Gastroesophageal sphincter (tissue), 4 donors: ENCODE measurements at regions not wholly inside any gene's neighbourhood (a gene's known extent, or its start where the extent isn't known, plus 50 kb on each side); places are given as distances from the start of the nearest gene placed in this dataset.

Source experiments
- ATAC-seq: fragments of 150-250 bp; one replicate; pipeline ENCODE4 v1.9.1; 2016; ENCODE audit warnings: mild to moderate bottlenecking, moderate library complexity
- H3K27ac ChIP-seq, 4 donors: fragments of 200-600 bp; sonication (generic) in 3 of 4; 1 replicate in 3 of 4; 2 replicates in 1 of 4; pipeline ENCODE4 v1.5.1; 2016 to 2019
- H3K27me3 ChIP-seq: fragments of 200-600 bp; sonication (generic); one replicate; pipeline ENCODE4 v1.5.1; 2019
- H3K36me3 ChIP-seq, 2 donors: fragments of 200-600 bp; sonication (generic); one replicate each; pipeline ENCODE4 v1.5.1; 2019; ENCODE audit warnings: control low read depth in 1 of 2
- H3K4me1 ChIP-seq, 3 donors: fragments of 200-600 bp; sonication (generic); 1 replicate in 2 of 3; 2 replicates in 1 of 3; pipeline ENCODE4 v1.5.1; 2016 to 2019; ENCODE audit warnings: control low read depth in 2 of 3
- H3K4me3 ChIP-seq, 2 donors: fragments of 200-600 bp; sonication (generic); one replicate each; pipeline ENCODE4 v1.5.1; 2019; ENCODE audit warnings: mild to moderate bottlenecking in 1 of 2, moderate library complexity in 1 of 2
- H3K9me3 ChIP-seq, 3 donors: fragments of 200-600 bp; sonication (generic); one replicate each; pipeline ENCODE4 v1.5.1; 2017 to 2019; ENCODE audit warnings: control low read depth in 2 of 3
- CTCF ChIP-seq, 4 experiments: fragments of 200-600 bp in 2 of 4; fragments of 450-650 bp in 2 of 4; sonication (generic) in 1 of 4; IDR thresholded peaks; one replicate each; pipeline ENCODE4 v1.5.1; 2017 to 2019; ENCODE audit warnings: antibody characterized with exemption in 4 of 4, mild to moderate bottlenecking in 2 of 4, moderate library complexity in 2 of 4
- EP300 ChIP-seq: sonication (generic); formaldehyde crosslinking; IDR thresholded peaks from one replicate; pipeline ENCODE4 v1.6.1; 2017; ENCODE audit warnings: antibody characterized with exemption, mild to moderate bottlenecking
- POLR2A ChIP-seq, 2 donors: fragments of 450-650 bp; IDR thresholded peaks; one replicate each; pipeline ENCODE4 v1.6.1; 2017; ENCODE audit warnings: antibody characterized with exemption in 2 of 2, mild to moderate bottlenecking in 2 of 2, moderate library complexity in 1 of 2
- POLR2AphosphoS5 ChIP-seq: sonication (generic); formaldehyde crosslinking; IDR thresholded peaks from one replicate; pipeline ENCODE4 v1.6.1; 2017; ENCODE audit warnings: antibody characterized with exemption
- WGBS, 2 donors: methylation state at CpG; one replicate each; pipeline ENCODE4 v1.1.5; 2018; ENCODE audit warnings: low coverage in 1 of 2; 5-methylcytosine and 5-hydroxymethylcytosine counted together

- Histone ChIP-seq H3K9me3 (peaks cover 0 to 8% (median 0%) of the 10 kb centered on the region in 3 donors), H3K27me3 (peaks cover 46% of the 10 kb centered on the region), H3K36me3 (no peaks in the 10 kb centered on the region), H3K4me1 (no peaks in the 10 kb centered on the region), H3K4me3 (no peak overlapping the region), H3K27ac (no peak overlapping the region)
- TF ChIP-seq POLR2AphosphoS5 (no peak), CTCF (IDR thresholded peaks at IDR 0.05) (no peak), EP300 (no peak), POLR2A (IDR thresholded peaks at IDR 0.05) (no peak)
- ATAC-seq, result no peak
- WGBS, 2 donors, result 55 to 78% methylated on average over 7 of the region's 7 CpGs
Observed at GRCh38 chr22:47835726-47836125, 1073.3 kb downstream of the TBC1D22A start.

GRCh38 chr22:47826016-47826415, 1063.6 kb downstream of the TBC1D22A start:
- peaks cover 14% of the 10 kb centered on the region for H3K27me3 ChIP-seq
- WGBS, 2 donors, result 20% methylated on average over 1 of the region's 6 CpGs; no CpG with 5 or more reads in 1 of the 2 donors

DNA sequence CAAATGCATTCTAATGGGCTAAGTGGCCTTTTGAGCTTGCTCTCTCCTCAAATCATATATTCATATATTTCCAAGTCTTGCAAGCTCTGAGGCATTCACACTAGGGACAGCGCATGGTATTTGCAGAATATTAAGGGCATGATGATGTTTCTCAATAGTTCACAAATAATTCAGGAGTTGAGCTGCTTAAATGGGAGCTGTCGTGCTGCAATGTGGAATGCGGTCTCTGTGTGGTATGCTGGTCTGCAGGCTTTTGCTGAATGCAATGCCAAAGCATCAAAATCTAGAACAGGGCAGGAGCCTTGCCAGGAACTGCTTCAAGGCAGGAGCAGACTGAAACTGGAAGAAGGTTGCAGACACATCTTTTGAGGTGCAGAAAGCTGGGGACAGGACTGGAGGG, 1060.0 kb downstream of the TBC1D22A start:
- Histone ChIP-seq H3K27me3 (peaks cover 16% of the 10 kb centered on the region), H3K36me3 (no peaks in the 10 kb centered on the region), H3K27ac (no peak overlapping the region), H3K4me1 (no peaks in the 10 kb centered on the region), H3K9me3 (peaks cover 0 to 21% (median 0%) of the 10 kb centered on the region in 3 donors), H3K4me3 (no peak overlapping the region)
- no peak for ATAC-seq
- WGBS, 2 donors, result 81 to 90% methylated on average over 2 to 3 of the region's 3 CpGs
- TF ChIP-seq CTCF (IDR thresholded peaks at IDR 0.05) (no peak), POLR2A (IDR thresholded peaks at IDR 0.05) (no peak), EP300 (no peak), POLR2AphosphoS5 (no peak)

More at GRCh38 chr22:47826016-47826415, 1063.6 kb downstream of the TBC1D22A start:
- Histone ChIP-seq H3K9me3 (peaks cover 0 to 7% (median 0%) of the 10 kb centered on the region in 3 donors), H3K27ac (no peak overlapping the region), H3K36me3 (no peaks in the 10 kb centered on the region), H3K4me1 (no peaks in the 10 kb centered on the region), H3K4me3 (no peak overlapping the region)
- TF ChIP-seq EP300 (no peak), CTCF (IDR thresholded peaks at IDR 0.05) (no peak), POLR2AphosphoS5 (no peak), POLR2A (IDR thresholded peaks at IDR 0.05) (no peak)
- no peak for ATAC-seq

DNA sequence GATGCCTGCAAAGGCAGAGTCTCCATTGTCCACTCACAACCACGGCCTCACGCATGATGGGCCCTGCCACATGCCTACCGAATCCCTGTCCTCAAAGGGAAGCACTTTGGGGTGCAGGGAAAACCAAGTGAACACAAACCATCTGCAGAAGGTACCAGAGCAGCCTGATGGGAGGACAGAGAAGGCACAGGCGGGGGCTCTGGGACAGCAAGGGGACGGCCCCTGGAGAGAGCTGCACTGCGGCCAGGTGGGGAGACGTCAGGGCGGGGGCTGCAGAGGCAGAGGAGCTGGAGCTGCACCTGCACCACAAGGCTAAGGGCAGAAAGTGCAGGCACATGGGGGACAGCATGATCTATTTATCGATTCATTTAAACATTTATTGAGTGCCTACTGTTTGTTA, 1056.0 kb downstream of the TBC1D22A start:
- Histone ChIP-seq H3K27ac (no peak overlapping the region), H3K27me3 (peaks cover 23% of the 10 kb centered on the region), H3K36me3 (no peaks in the 10 kb centered on the region), H3K4me1 (no peaks in the 10 kb centered on the region), H3K9me3 (peaks cover 0 to 23% (median 0%) of the 10 kb centered on the region in 3 donors), H3K4me3 (no peak overlapping the region)
- TF ChIP-seq EP300 (no peak), POLR2AphosphoS5 (no peak), POLR2A (IDR thresholded peaks at IDR 0.05) (no peak), CTCF (IDR thresholded peaks at IDR 0.05) (no peak)
- WGBS, 2 donors, result 75 to 94% methylated on average over 1 to 5 of the region's 9 CpGs
- ATAC-seq, result no peak

- Histone ChIP-seq H3K4me1 (no peaks in the 10 kb centered on the region), H3K27ac (no peak overlapping the region), H3K27me3 (peaks cover 23% of the 10 kb centered on the region), H3K36me3 (no peaks in the 10 kb centered on the region), H3K9me3 (peaks cover 0 to 23% (median 0%) of the 10 kb centered on the region in 3 donors), H3K4me3 (no peak overlapping the region)
- WGBS, 2 donors, result 75 to 92% methylated on average over 1 to 5 of the region's 5 CpGs
- TF ChIP-seq POLR2AphosphoS5 (no peak), CTCF (IDR thresholded peaks at IDR 0.05) (no peak), EP300 (no peak), POLR2A (IDR thresholded peaks at IDR 0.05) (no peak)
- no peak for ATAC-seq
Observed at GRCh38 chr22:47817380-47817779, 1054.9 kb downstream of the TBC1D22A start.
